ENCODE measurements at regions not wholly inside any gene's neighbourhood (a gene's known extent, or its start where the extent isn't known, plus 50 kb on each side); places are given as distances from the start of the nearest gene placed in this dataset.

GRCh38 chr13:100881291-100881864, 206.8 kb upstream of the TMTC4 start:
- no peak overlapping the region for H3K27ac ChIP-seq
- no peak overlapping the region for H3K4me3 ChIP-seq

GRCh38 chr13:100880166-100880565, 205.6 kb upstream of the TMTC4 start:
- Histone ChIP-seq H3K79me2 (no peaks in the 10 kb centered on the region), H3K9me3 (ENCODE audit: low read depth) (no peaks in the 10 kb centered on the region), H3K36me3 (replicated peaks; ENCODE audit: insufficient read depth, low read depth) (no peaks in the 10 kb centered on the region), H2AFZ (no peak overlapping the region), H3K9me2 (replicated peaks; ENCODE audit: insufficient read depth) (no peaks in the 10 kb centered on the region), H3K4me1 (ENCODE audit: insufficient read depth) (no peaks in the 10 kb centered on the region), H3K27me3 (no peaks in the 10 kb centered on the region), H3K4me3 (no peak overlapping the region), H3K27ac (no peak overlapping the region), H3K4me2 (no peak overlapping the region), H4K20me1 (ENCODE audit: insufficient read depth, poor library complexity, severe bottlenecking) (no peaks in the 10 kb centered on the region)
- TF ChIP-seq EZH2 (IDR thresholded peaks at IDR 0.05; ENCODE audit: borderline replicate concordance): no peak
- TF ChIP-seq EZH2phosphoT487 (IDR thresholded peaks at IDR 0.05; ENCODE audit: low read depth, severe bottlenecking, unreplicated experiment): no peak
- TF ChIP-seq CTCF (IDR thresholded peaks at IDR 0.05; ENCODE audit: poor library complexity): no peak
- WGBS (ENCODE audit: low lambda C conversion rate, missing lambda C conversion rate): 84% methylated on average over 3 of the region's 3 CpGs
- no peak for DNase-seq (ENCODE audit: low spot score)

More at GRCh38 chr13:100881291-100881864, 206.8 kb upstream of the TMTC4 start:
- Histone ChIP-seq H3K9me2 (replicated peaks; ENCODE audit: insufficient read depth) (no peaks in the 10 kb centered on the region), H2AFZ (no peak overlapping the region), H4K20me1 (ENCODE audit: insufficient read depth, poor library complexity, severe bottlenecking) (no peaks in the 10 kb centered on the region), H3K4me2 (no peak overlapping the region), H3K79me2 (no peaks in the 10 kb centered on the region), H3K9me3 (ENCODE audit: low read depth) (no peaks in the 10 kb centered on the region), H3K36me3 (replicated peaks; ENCODE audit: insufficient read depth, low read depth) (no peaks in the 10 kb centered on the region), H3K4me1 (ENCODE audit: insufficient read depth) (no peaks in the 10 kb centered on the region), H3K27me3 (no peaks in the 10 kb centered on the region)
- TF ChIP-seq EZH2 (IDR thresholded peaks at IDR 0.05; ENCODE audit: borderline replicate concordance) (no peak), EZH2phosphoT487 (IDR thresholded peaks at IDR 0.05; ENCODE audit: low read depth, severe bottlenecking, unreplicated experiment) (no peak), CTCF (IDR thresholded peaks at IDR 0.05; ENCODE audit: poor library complexity) (no peak)
- WGBS (ENCODE audit: low lambda C conversion rate, missing lambda C conversion rate): 76% methylated on average over 7 of the region's 7 CpGs
- no peak for DNase-seq (ENCODE audit: low spot score)

GRCh38 chr13:100879255-100879654, 204.7 kb upstream of the TMTC4 start:
- Histone ChIP-seq H3K36me3 (replicated peaks; ENCODE audit: insufficient read depth, low read depth) (no peaks in the 10 kb centered on the region), H3K4me1 (ENCODE audit: insufficient read depth) (no peaks in the 10 kb centered on the region), H3K27ac (no peak overlapping the region), H3K4me2 (no peak overlapping the region), H3K9me2 (replicated peaks; ENCODE audit: insufficient read depth) (no peaks in the 10 kb centered on the region), H3K9me3 (ENCODE audit: low read depth) (no peaks in the 10 kb centered on the region), H3K4me3 (no peak overlapping the region), H3K79me2 (no peaks in the 10 kb centered on the region), H4K20me1 (ENCODE audit: insufficient read depth, poor library complexity, severe bottlenecking) (no peaks in the 10 kb centered on the region), H3K27me3 (no peaks in the 10 kb centered on the region), H2AFZ (no peak overlapping the region)
- TF ChIP-seq EZH2phosphoT487 (IDR thresholded peaks at IDR 0.05; ENCODE audit: low read depth, severe bottlenecking, unreplicated experiment) (no peak), CTCF (IDR thresholded peaks at IDR 0.05; ENCODE audit: poor library complexity) (no peak), EZH2 (IDR thresholded peaks at IDR 0.05; ENCODE audit: borderline replicate concordance) (no peak)
- WGBS (ENCODE audit: low lambda C conversion rate, missing lambda C conversion rate): 94% methylated on average over 5 of the region's 5 CpGs
- DNase-seq (ENCODE audit: low spot score): no peak

GRCh38 chr13:100876044-100876403, 201.4 kb upstream of the TMTC4 start:
- Histone ChIP-seq H3K9me2 (replicated peaks; ENCODE audit: insufficient read depth) (no peaks in the 10 kb centered on the region), H3K4me2 (no peak overlapping the region), H3K4me1 (ENCODE audit: insufficient read depth) (no peaks in the 10 kb centered on the region), H3K79me2 (no peaks in the 10 kb centered on the region), H3K27me3 (no peaks in the 10 kb centered on the region), H3K4me3 (no peak overlapping the region), H3K9me3 (ENCODE audit: low read depth) (no peaks in the 10 kb centered on the region), H4K20me1 (ENCODE audit: insufficient read depth, poor library complexity, severe bottlenecking) (no peaks in the 10 kb centered on the region), H2AFZ (no peak overlapping the region), H3K36me3 (replicated peaks; ENCODE audit: insufficient read depth, low read depth) (no peaks in the 10 kb centered on the region), H3K27ac (no peak overlapping the region)
- TF ChIP-seq CTCF (IDR thresholded peaks at IDR 0.05; ENCODE audit: poor library complexity) (no peak), EZH2 (IDR thresholded peaks at IDR 0.05; ENCODE audit: borderline replicate concordance) (no peak), EZH2phosphoT487 (IDR thresholded peaks at IDR 0.05; ENCODE audit: low read depth, severe bottlenecking, unreplicated experiment) (no peak)
- WGBS (ENCODE audit: low lambda C conversion rate, missing lambda C conversion rate): 93% methylated on average over 2 of the region's 2 CpGs
- DNase-seq (ENCODE audit: low spot score): no peak

Data from hepatocyte (in vitro differentiated cells).